Large intestine (tissue), 3 donors: ENCODE measurements at regions not wholly inside any gene's neighbourhood (a gene's known extent, or its start where the extent isn't known, plus 50 kb on each side); places are given as distances from the start of the nearest gene placed in this dataset.
"Not testable (repeated sequence)": the region's sequence is repeated elsewhere in the genome, so short reads cannot be mapped to it uniquely, and the experiment has no call there.

Experiments used
- DNase-seq, 2 donors: peaks; one replicate each; pipeline versions ENCODE4 v3.0.0 to v3.0.0-alpha.2; 2013
- H3K27ac ChIP-seq: one replicate; pipeline ENCODE4 v1.5.1; 2013; ENCODE audit warnings: low read length
- H3K27me3 ChIP-seq: 2 replicates; pipeline ENCODE4 v1.6.1; 2013; ENCODE audit warnings: low read length; ENCODE audit not compliant: control insufficient read depth, insufficient read depth
- H3K36me3 ChIP-seq: 2 replicates; pipeline ENCODE4 v1.6.1; 2013; ENCODE audit warnings: low read length; ENCODE audit not compliant: control insufficient read depth, insufficient read depth
- H3K4me1 ChIP-seq: one replicate; pipeline ENCODE4 v1.6.1; 2013; ENCODE audit warnings: low read length; ENCODE audit not compliant: control insufficient read depth, insufficient read depth
- H3K4me3 ChIP-seq: one replicate; pipeline ENCODE4 v1.5.1; 2013; ENCODE audit warnings: low read length
- H3K9me3 ChIP-seq: one replicate; pipeline ENCODE4 v1.6.1; 2013; ENCODE audit warnings: mild to moderate bottlenecking, low read depth, low read length, moderate library complexity; ENCODE audit not compliant: control insufficient read depth
- WGBS: methylation state at CpG from one replicate; pipeline ENCODE4 v1.1.5; 2013; ENCODE audit warnings: low lambda C conversion rate; ENCODE audit not compliant: insufficient coverage; 5-methylcytosine and 5-hydroxymethylcytosine counted together

DNA sequence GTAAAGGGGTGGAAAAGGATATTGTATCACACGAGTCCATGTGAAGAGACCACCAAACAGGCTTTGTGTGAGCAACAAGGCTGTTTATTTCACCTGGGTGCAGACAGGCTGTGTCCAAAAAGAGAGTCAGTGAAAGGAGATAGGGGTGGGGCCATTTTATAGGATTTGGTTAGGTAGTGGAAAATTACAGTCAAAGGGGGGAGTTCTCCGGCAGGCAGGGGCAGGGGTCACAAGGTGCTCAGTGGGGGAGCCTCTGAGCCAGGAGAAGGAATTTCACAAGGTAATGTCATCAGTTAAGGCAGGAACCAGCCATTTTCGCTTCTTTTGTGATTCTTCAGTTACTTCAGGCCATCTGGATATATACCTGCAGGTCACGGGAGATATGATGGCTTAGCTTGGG lies 104.7 kb upstream of the SPATS2L start:
- H3K27me3 ChIP-seq, DNase-seq, H3K4me1 ChIP-seq, H3K4me3 ChIP-seq, H3K36me3 ChIP-seq, H3K27ac ChIP-seq, H3K9me3 ChIP-seq: not testable (repeated sequence)
- no CpG with 5 or more reads among the region's 4 CpGs for WGBS

DNA sequence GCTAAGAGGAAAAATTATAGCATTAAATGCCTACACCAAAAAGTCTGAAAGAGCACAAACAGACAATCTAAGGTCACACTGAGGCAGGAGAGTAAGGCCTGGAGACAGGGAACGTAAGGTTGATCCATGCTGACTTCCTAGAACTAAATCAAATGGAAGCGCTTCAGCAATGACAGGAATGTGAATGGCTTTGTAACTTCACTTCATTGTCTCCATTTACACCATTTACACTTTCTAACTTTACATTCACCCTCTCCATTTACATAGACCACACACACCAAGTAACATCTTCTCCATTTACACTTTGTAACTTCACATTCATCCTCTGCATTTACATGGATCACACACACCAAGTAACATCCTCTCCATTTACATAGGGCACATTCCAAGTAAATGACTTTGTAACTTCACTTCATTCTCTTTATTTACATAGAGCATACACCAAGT lies 103.1 kb upstream of the SPATS2L start:
- DNase-seq: no peak
- Histone ChIP-seq H3K36me3 (no peaks in the 10 kb centered on the region), H3K27me3 (no peaks in the 10 kb centered on the region), H3K27ac (no peak overlapping the region), H3K4me3 (no peak overlapping the region), H3K4me1 (no peaks in the 10 kb centered on the region), H3K9me3 (no peaks in the 10 kb centered on the region)
- 100% methylated on average over 1 of the region's 2 CpGs for WGBS

DNA sequence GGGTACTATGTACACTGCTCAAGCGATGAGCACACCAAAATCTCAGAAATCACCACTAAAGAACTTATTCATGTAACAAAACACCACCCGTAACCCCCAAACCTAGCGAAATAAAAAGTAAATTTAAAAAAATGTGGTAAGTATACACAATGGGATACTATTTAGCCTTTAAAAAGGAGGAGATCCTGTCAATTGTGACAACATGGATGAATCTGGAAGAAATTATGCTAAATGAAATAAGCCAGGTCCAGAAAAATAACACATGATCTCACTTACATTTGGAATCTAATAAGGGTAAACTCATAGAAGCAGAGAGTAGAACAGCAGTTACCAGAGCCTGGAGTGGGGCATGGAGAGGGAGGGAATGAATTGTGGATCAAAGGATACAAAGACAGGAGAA lies 98.5 kb upstream of the SPATS2L start:
- Histone ChIP-seq H3K27me3 (no peaks in the 10 kb centered on the region), H3K4me1 (no peaks in the 10 kb centered on the region), H3K4me3 (no peak overlapping the region), H3K36me3 (no peaks in the 10 kb centered on the region), H3K9me3 (no peaks in the 10 kb centered on the region), H3K27ac (no peak overlapping the region)
- no peak for DNase-seq
- WGBS: 0% methylated on average over 1 of the region's 3 CpGs

DNA sequence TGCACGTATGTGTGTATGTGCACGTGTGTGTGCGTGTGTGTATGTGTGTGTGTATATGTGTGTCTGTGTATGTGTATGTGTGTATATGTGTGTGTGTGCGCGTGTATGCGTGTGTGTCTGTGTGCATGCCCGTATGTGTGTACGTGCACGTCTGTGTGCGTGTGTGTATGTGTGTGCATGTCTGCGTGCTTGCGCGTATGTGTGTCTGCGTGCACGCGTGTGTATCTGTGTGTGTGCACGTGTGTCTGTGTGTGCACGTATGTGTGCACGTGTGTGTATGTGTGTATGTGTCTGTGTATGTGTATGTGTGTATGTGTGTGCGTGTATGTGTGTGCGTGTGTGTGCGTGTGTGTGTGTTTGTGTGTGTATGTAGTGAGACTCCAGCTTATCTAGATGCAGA lies 97.5 kb upstream of the SPATS2L start:
- H3K36me3 ChIP-seq: no peaks in the 10 kb centered on the region
- WGBS: 100% methylated on average over 2 of the region's 22 CpGs
- no peaks in the 10 kb centered on the region for H3K9me3 ChIP-seq
- H3K4me1 ChIP-seq: no peaks in the 10 kb centered on the region
- no peak overlapping the region for H3K4me3 ChIP-seq
- H3K27me3 ChIP-seq: no peaks in the 10 kb centered on the region
- no peak for DNase-seq
- no peak overlapping the region for H3K27ac ChIP-seq

DNA sequence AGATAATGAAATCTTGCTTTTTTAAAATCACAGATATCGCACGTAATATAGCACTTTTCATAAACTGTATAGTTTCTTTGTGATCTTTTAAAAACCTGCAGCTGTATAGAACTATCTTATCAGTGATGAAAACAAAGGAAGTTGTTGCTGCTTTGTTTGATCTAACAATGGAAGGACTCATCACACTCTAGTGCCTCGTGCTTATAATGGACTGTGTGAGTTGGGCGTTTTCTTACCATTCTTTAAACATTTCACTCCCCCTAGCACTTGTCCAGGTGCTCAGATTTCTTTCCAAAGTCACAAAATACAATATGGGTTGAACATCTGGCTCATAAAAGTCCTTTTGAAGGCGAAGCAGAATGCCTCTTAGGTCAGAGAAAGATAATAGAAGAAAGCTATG lies 94.8 kb upstream of the SPATS2L start:
- Histone ChIP-seq H3K27ac (no peak overlapping the region), H3K36me3 (no peaks in the 10 kb centered on the region), H3K27me3 (no peaks in the 10 kb centered on the region), H3K4me1 (no peaks in the 10 kb centered on the region), H3K9me3 (no peaks in the 10 kb centered on the region), H3K4me3 (no peak overlapping the region)
- DNase-seq: no peak
- 100% methylated on average over 2 of the region's 5 CpGs for WGBS

DNA sequence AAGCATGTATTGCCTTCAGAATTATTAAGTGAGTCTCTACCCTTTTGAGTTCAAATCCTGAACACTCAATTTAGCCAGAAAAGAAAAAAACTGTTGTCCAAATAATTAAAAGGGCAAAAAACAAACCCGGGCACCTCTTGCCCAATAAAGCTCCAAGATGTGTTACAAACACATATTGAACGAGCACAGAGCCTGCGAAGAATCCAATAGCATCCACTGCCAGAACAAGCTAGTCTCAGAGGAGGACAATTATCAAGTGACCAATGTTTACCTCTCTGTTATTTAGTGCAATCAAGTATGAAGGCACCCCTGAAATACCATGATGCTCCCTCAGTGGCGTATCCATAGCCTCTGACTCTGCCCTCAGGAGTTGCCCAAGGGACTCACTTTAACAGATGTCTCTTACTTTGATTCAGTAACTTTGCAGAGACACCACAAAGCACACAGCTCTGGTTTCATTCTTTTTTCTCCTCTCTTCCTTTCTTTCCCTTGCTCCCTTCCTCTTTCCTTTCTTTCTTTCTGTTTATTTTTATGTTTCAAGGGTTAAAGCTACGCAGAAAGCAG lies 93.5 kb upstream of the SPATS2L start:
- no peak overlapping the region for H3K27ac ChIP-seq
- no peaks in the 10 kb centered on the region for H3K4me1 ChIP-seq
- DNase-seq: no peak
- H3K9me3 ChIP-seq: no peaks in the 10 kb centered on the region
- WGBS: 100% methylated on average over 2 of the region's 5 CpGs
- H3K27me3 ChIP-seq: no peaks in the 10 kb centered on the region
- H3K36me3 ChIP-seq: no peaks in the 10 kb centered on the region
- H3K4me3 ChIP-seq: no peak overlapping the region

DNA sequence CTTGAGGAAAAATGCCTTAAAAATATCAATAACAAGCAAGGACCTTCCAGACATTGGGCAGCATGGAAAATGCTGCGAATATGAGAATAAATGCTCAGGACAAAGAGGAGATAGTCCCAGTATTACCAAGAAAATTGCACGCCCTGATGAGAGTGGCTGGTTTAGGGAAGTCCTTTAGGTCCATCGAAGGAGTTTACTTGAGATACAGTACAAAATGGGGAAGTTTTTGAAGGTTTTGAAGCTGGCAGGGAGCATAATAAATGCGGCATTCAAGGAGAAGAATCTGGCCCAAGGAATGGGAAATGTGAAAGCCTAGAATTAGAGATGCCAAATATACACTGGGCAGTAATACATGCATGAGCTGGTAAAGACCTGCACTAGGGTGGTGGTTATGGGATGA lies 90.2 kb upstream of the SPATS2L start:
- H3K4me1 ChIP-seq: peaks cover 16% of the 10 kb centered on the region
- no peak overlapping the region for H3K4me3 ChIP-seq
- H3K9me3 ChIP-seq: no peaks in the 10 kb centered on the region
- H3K36me3 ChIP-seq: no peaks in the 10 kb centered on the region
- no peak for DNase-seq
- no peak overlapping the region for H3K27ac ChIP-seq
- WGBS: 89% methylated on average over 3 of the region's 4 CpGs
- H3K27me3 ChIP-seq: no peaks in the 10 kb centered on the region

DNA sequence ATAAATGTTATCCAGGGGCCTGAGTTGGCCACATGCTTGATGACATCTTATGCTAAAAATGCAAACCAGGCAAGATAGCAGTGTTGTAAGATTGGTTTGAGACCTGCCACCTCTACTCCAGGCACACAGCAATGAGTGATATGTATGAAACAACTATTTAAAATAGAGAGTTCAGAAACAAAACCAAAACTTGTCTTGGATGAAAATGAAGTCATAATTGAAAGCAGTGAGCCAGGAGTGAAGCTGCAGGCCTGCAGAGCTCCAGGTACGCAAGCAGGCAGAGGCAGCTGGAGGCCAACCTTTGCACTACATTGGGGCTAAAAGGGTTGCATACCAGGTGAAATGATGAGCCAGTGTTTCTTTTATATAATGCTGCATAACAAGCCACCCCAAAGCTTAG lies 89.2 kb upstream of the SPATS2L start:
- H3K4me1 ChIP-seq: peaks cover 20% of the 10 kb centered on the region
- no CpG with 5 or more reads among the region's 1 CpG for WGBS
- H3K9me3 ChIP-seq: no peaks in the 10 kb centered on the region
- H3K36me3 ChIP-seq: no peaks in the 10 kb centered on the region
- H3K4me3 ChIP-seq: no peak overlapping the region
- H3K27me3 ChIP-seq: no peaks in the 10 kb centered on the region
- peak overlapping the region; percentile 5 for H3K27ac ChIP-seq
- DNase-seq: peak in 1 of 2 donors; percentile 24

DNA sequence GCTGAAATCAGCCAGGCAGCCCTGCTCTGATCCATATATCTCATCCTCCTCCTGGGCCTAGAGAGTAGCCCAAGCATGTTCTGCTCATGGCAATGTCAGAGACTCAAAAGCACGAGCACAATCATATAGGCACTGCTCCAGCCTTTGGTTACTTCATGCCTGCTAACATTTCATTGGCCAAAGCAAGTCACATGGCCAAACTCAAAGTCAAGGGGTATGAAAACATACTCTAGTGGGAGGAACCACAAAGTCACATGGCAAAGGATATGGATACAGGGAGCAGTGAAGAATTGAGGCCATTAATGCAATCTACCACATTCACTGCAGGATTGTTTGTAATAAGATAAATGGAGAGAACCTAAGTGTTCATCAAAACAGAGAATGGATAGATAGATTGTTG lies 87.8 kb upstream of the SPATS2L start:
- no CpG with 5 or more reads among the region's 1 CpG for WGBS
- no peak overlapping the region for H3K4me3 ChIP-seq
- peaks cover 28% of the 10 kb centered on the region for H3K4me1 ChIP-seq
- DNase-seq: no peak
- H3K36me3 ChIP-seq: no peaks in the 10 kb centered on the region
- no peaks in the 10 kb centered on the region for H3K9me3 ChIP-seq
- H3K27ac ChIP-seq: no peak overlapping the region
- H3K27me3 ChIP-seq: no peaks in the 10 kb centered on the region

DNA sequence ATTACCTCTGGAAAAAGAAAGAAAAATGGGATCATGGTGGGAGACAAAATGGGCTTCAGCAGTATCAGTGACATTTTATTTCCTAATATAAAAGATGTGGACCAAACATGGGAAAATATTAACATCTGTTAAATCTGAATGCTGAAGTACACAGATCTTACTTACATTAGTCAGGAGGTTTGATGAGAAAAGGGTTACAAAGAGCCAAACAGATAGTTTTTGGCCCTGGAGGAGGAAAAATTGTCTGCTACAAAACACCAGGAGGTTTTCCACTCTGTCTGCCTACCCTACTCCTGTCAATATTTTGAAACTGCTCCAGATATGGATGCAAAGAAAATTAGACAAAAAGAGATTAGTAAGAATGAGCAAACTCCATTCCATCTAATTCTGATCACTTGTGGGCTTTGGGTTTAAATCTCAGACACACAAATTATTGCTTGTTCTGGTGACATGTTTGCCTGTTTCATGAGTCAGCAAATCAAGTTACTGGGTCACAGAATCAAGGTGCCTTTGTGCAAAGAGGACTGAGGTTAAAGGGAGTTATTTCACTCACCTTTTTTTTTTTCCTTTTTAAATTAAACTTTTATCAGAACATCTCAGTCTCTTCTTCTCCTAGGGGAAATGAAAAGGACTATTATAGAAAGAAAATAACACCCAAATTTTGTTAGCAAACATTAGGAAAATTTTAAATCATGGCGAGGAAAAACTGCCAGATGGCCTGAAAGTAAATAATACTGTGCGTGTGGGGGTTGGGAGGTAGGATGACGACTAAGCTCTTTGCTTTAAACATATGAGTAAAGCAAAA lies 87.0 kb upstream of the SPATS2L start:
- Histone ChIP-seq H3K4me3 (no peak overlapping the region), H3K27me3 (no peaks in the 10 kb centered on the region), H3K4me1 (peaks cover 28% of the 10 kb centered on the region), H3K27ac (no peak overlapping the region), H3K9me3 (no peaks in the 10 kb centered on the region), H3K36me3 (no peaks in the 10 kb centered on the region)
- WGBS: 37% methylated on average over 3 of the region's 3 CpGs
- peak in 1 of 2 donors; percentile 31 for DNase-seq

DNA sequence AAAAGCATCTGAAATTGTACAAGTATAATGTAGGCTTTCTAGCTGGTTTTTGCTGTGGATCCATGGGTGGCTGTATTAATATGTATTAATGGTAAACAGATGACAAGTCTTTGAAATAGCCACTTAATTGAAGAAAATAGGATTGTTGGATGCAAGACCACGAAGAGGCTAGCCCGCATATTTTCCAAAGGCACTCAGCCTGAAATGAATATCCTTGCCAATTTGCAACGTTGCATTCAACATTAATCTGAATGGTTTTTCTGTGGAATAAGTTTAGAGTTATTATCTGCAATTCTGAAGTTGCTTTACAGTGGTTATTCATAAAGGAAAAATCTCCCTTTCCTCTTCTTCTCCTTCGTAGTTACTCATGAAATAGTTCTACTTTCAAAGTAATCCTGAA lies 86.2 kb upstream of the SPATS2L start:
- Histone ChIP-seq H3K36me3 (no peaks in the 10 kb centered on the region), H3K9me3 (no peaks in the 10 kb centered on the region), H3K27ac (peak overlapping the region; percentile 75), H3K4me3 (no peak overlapping the region), H3K27me3 (no peaks in the 10 kb centered on the region), H3K4me1 (peaks cover 28% of the 10 kb centered on the region)
- DNase-seq: no peak
- WGBS: 63% methylated on average over 1 of the region's 4 CpGs
